Prostate gland (tissue), 2 donors: ENCODE measurements at regions not wholly inside any gene's neighbourhood (a gene's known extent, or its start where the extent isn't known, plus 50 kb on each side); places are given as distances from the start of the nearest gene placed in this dataset.

Source experiments
- POLR2A ChIP-seq: fragments of 450-650 bp; IDR thresholded peaks from one replicate; pipeline ENCODE4 v1.6.1; 2016; ENCODE audit warnings: antibody characterized with exemption, mild to moderate bottlenecking
- TF ChIP-seq, protein P1 (sequence below), 4 experiments: fragments of 200-600 bp in 2 of 4; fragments of 450-650 bp in 2 of 4; sonication (generic) in 2 of 4; IDR thresholded peaks; 1 replicate in 3 of 4; 2 replicates in 1 of 4; pipeline ENCODE4 v1.5.1; 2016 to 2019; ENCODE audit warnings: antibody characterized with exemption in 4 of 4, mild to moderate bottlenecking in 2 of 4, moderate library complexity in 2 of 4

DNA sequence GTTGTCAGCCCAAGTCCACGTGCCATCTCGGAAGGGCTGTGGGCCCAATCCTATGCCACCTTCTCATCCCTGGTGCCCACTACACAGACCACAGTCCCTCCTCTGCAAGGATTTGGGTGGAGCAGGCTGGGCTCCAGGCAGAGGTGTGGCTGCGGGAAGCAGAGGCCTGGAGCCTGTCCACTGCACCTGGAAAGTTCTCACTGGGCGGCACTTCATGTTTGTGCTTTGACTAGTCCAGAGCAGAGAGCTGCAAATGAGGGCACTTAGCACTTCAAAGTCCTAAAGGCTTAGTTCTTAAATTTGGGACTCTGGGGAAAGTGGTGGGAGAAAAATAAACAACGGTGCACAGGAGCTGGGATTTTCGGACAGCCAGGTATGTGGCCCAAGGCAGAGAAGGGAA is 308.9 kb upstream of the POU3F3 start:
- TF ChIP-seq POLR2A: no peak
- TF ChIP-seq, protein P1, sequence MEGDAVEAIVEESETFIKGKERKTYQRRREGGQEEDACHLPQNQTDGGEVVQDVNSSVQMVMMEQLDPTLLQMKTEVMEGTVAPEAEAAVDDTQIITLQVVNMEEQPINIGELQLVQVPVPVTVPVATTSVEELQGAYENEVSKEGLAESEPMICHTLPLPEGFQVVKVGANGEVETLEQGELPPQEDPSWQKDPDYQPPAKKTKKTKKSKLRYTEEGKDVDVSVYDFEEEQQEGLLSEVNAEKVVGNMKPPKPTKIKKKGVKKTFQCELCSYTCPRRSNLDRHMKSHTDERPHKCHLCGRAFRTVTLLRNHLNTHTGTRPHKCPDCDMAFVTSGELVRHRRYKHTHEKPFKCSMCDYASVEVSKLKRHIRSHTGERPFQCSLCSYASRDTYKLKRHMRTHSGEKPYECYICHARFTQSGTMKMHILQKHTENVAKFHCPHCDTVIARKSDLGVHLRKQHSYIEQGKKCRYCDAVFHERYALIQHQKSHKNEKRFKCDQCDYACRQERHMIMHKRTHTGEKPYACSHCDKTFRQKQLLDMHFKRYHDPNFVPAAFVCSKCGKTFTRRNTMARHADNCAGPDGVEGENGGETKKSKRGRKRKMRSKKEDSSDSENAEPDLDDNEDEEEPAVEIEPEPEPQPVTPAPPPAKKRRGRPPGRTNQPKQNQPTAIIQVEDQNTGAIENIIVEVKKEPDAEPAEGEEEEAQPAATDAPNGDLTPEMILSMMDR (IDR thresholded peaks at IDR 0.05): no peak
